ENCODE measurements at regions not wholly inside any gene's neighbourhood (a gene's known extent, or its start where the extent isn't known, plus 50 kb on each side); places are given as distances from the start of the nearest gene placed in this dataset.

DNA sequence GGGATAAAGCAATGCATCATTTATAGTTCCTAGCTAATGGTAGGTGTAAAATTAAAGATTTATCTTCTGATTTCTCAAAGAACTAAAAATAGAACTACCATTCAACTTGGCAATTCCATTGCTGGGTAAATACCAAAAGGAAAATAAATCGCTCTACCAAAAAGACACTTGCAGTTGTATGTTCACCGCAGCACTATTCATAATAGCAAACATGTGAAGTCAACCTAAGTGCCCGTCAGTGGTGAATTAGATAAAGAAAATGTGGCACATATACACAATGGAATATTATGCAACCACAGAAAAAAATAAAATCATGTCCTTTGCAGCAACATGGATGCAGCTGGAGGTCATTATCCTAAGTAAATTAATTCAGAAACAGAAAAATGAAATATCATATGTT, 192.8 kb upstream of the ADRA1D start:
- TF ChIP-seq, protein P1, sequence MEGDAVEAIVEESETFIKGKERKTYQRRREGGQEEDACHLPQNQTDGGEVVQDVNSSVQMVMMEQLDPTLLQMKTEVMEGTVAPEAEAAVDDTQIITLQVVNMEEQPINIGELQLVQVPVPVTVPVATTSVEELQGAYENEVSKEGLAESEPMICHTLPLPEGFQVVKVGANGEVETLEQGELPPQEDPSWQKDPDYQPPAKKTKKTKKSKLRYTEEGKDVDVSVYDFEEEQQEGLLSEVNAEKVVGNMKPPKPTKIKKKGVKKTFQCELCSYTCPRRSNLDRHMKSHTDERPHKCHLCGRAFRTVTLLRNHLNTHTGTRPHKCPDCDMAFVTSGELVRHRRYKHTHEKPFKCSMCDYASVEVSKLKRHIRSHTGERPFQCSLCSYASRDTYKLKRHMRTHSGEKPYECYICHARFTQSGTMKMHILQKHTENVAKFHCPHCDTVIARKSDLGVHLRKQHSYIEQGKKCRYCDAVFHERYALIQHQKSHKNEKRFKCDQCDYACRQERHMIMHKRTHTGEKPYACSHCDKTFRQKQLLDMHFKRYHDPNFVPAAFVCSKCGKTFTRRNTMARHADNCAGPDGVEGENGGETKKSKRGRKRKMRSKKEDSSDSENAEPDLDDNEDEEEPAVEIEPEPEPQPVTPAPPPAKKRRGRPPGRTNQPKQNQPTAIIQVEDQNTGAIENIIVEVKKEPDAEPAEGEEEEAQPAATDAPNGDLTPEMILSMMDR (IDR thresholded peaks at IDR 0.05; ENCODE audit: insufficient read depth, low read length, missing control alignments), result no peak
- ChIA-PET POLR2A (no interaction called here), CTCF (interaction anchor here (1.2 to 1.9 kb wide), 2 partner anchors 8 to 66 kb away, joined by 3 to 5 read pairs; no protein-coding TSS in a partner anchor)
- no peak for DNase-seq (ENCODE audit: low read depth, low spot score)
- H3K4me3 ChIP-seq (ENCODE audit: low read depth, low read length), result no peak overlapping the region

DNA sequence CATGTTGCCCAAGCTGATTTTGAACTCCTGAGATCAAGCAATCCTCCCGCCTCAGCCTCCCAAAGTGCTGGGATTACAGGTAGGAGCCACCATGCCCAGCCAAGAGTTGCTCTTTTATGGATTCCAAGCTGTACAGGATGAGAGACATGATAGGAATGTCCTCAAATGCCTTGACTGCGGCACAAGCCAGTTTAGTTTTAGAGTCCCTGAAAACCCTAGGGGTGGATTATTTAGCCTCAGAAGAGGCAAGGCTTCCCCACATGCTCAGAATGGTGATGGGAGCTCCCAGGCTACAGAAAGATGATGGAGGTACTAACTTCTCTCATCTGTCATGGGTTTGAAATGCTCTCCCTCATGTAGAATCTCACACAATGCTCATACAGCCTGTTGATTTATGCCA, 192.1 kb upstream of the ADRA1D start:
- H3K4me3 ChIP-seq (ENCODE audit: low read depth, low read length), result no peak overlapping the region
- ChIA-PET POLR2A (no interaction called here), CTCF (interaction anchor here (1.2 kb wide), 1 partner anchor 9 kb away, joined by 3 read pairs; no protein-coding TSS in a partner anchor)
- TF ChIP-seq, protein P1 (IDR thresholded peaks at IDR 0.05; ENCODE audit: insufficient read depth, low read length, missing control alignments), result no peak
- no peak for DNase-seq (ENCODE audit: low read depth, low spot score)

DNA sequence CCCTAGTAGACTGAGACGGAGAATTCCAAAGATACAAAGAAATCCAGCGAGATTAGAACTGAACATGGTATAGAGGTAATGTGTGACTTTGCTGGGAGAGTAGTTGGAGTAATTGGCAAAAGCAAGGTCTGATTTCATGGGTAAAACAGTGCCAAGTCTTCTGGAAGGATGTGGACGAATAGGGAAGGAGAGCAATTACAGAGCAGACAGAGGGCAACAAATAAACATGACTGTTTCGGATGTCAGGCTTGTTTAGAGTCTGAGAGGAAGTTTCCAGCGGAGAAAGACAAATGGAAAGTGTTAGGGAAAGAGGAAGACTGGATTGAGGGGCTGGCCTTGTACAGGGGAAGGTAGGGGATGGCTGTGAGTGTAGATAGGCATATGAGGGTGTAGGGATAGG, 190.4 kb upstream of the ADRA1D start:
- H3K4me3 ChIP-seq (ENCODE audit: low read depth, low read length), result no peak overlapping the region
- no peak for DNase-seq (ENCODE audit: low read depth, low spot score)
- CTCF ChIA-PET, result no interaction called here
- POLR2A ChIA-PET, result no interaction called here
- TF ChIP-seq, protein P1 (IDR thresholded peaks at IDR 0.05; ENCODE audit: insufficient read depth, low read length, missing control alignments), result no peak

DNA sequence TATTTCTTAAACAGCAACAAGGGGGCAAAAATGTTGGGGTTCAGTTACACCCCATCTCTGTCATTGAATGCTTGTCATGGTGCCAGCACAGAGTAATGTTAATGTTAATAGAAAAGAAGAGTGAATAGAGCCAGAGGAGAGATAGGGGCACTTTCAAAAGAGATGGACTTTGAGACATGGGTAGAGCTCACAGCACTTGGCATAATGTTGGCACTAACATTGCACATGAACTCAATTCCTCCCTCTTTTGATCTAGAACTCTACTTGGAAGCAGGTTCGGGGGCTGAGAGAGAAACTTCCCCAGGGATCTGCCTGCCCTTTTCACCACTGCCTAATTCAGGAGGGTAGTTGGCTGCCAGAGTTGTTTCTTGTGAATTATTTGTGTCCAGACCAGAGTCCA, 188.0 kb upstream of the ADRA1D start:
- no peak overlapping the region for H3K4me3 ChIP-seq (ENCODE audit: low read depth, low read length)
- TF ChIP-seq, protein P1 (IDR thresholded peaks at IDR 0.05; ENCODE audit: insufficient read depth, low read length, missing control alignments), result no peak
- ChIA-PET POLR2A (no interaction called here), CTCF (no interaction called here)
- no peak for DNase-seq (ENCODE audit: low read depth, low spot score)

DNA sequence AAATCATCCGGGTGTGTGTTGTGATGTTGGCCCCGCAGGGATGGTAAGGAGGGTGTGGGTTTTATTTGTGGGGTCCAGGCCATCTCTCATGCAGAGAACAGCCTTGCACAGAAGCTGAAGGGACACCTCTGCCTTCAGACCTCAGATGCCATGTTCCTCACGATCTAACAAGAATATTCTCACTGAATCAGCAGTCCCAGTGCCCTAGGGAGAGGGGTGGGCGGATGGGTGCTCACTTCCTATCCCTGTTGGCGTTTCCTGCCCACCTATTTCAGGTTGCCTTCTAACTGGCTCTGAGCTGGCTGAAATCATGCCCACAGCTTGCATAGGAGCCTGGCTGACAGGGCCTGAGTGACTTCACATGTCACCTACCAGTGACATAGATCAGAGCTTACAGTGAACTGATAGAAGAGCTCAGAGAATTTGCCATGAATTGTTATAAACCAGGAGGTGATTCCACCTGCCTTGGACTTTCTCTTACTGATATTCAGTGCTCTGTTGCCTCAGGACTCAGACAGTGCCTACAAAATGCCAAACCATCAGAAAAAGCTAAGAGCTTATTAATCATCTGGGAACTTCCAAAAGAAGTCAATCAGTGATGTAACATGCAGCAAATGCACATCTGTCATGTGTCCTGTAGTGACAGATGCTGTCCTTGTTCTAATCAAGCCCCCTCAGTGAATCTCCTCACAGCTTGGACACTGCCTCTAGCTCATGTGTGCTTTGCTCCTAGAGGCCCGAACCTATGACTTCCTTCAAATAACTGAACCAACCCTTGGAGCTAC, 186.8 kb upstream of the ADRA1D start:
- no peak for DNase-seq (ENCODE audit: low read depth, low spot score)
- ChIA-PET POLR2A (interaction anchor here (0.6 to 0.7 kb wide), 2 partner anchors 9 to 555 kb away, joined by 4 to 5 read pairs; no protein-coding TSS in a partner anchor), CTCF (interaction anchor here (1.2 to 1.3 kb wide), 2 partner anchors 9 to 32 kb away, joined by 3 to 4 read pairs; no protein-coding TSS in a partner anchor)
- H3K4me3 ChIP-seq (ENCODE audit: low read depth, low read length), result no peak overlapping the region
- TF ChIP-seq, protein P1 (IDR thresholded peaks at IDR 0.05; ENCODE audit: insufficient read depth, low read length, missing control alignments), result no peak

DNA sequence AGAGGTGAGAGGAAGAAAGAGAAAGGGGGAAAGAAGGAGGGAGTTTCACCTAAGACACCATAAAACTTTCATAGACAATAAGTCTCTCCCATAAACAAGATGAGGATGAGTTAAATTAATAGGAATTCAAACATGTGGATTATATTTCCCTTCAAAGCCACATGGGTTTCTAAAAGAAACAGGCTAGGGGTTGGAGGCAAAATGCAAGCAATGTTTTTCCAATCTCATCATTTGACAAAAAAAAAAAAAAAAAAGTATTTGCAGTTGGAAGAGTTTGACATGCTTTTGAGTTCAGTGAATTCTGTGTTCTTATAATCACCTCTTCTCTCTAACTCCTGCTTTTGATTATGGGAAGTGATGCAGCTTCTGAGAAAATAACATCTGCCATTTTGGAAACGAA, 186.1 kb upstream of the ADRA1D start:
- ChIA-PET POLR2A (no interaction called here), CTCF (interaction anchor here (1.0 to 1.3 kb wide), 3 partner anchors 9 to 157 kb away, joined by 3 to 4 read pairs (median 3); no protein-coding TSS in a partner anchor)
- no peak overlapping the region for H3K4me3 ChIP-seq (ENCODE audit: low read depth, low read length)
- peak; percentile 44 for DNase-seq (ENCODE audit: low read depth, low spot score)
- TF ChIP-seq, protein P1 (IDR thresholded peaks at IDR 0.05; ENCODE audit: insufficient read depth, low read length, missing control alignments), result no peak

All from AG04449 (cell line).